ENCODE measurements at regions not wholly inside any gene's neighbourhood (a gene's known extent, or its start where the extent isn't known, plus 50 kb on each side); places are given as distances from the start of the nearest gene placed in this dataset.
"Not testable (repeated sequence)": the region's sequence is repeated elsewhere in the genome, so short reads cannot be mapped to it uniquely, and the experiment has no call there.

GRCh38 chr7:115561335-115562110 is 469.0 kb downstream of the TFEC start:
- Histone ChIP-seq H3K4me1 (no peaks in the 10 kb centered on the region), H3K4me3 (no peak overlapping the region), H3K36me3 (no peaks in the 10 kb centered on the region), H3K27me3 (no peaks in the 10 kb centered on the region), H3K9ac (ENCODE audit: low read depth in 2 of 2, low read length in 2 of 2) (no peak overlapping the region), H3K9me3 (no peaks in the 10 kb centered on the region), H3K27ac (no peak overlapping the region)
- no peak for DNase-seq
- TF ChIP-seq CTCF (IDR thresholded peaks at IDR 0.05): no peak
- intact Hi-C loops (cut with DNase I): no loop called here

GRCh38 chr7:115559877-115560276 is 470.7 kb downstream of the TFEC start:
- no peaks in the 10 kb centered on the region for H3K36me3 ChIP-seq
- no peak for TF ChIP-seq CTCF (IDR thresholded peaks at IDR 0.05)
- no peak overlapping the region for H3K9ac ChIP-seq (ENCODE audit: low read depth in 2 of 2, low read length in 2 of 2)
- no peaks in the 10 kb centered on the region for H3K27me3 ChIP-seq
- no peak for DNase-seq
- H3K4me1 ChIP-seq: no peaks in the 10 kb centered on the region
- no peaks in the 10 kb centered on the region for H3K9me3 ChIP-seq
- no peak overlapping the region for H3K4me3 ChIP-seq
- no peak overlapping the region for H3K27ac ChIP-seq
- intact Hi-C loops (cut with DNase I): no loop called here

- Histone ChIP-seq H3K27ac (no peak overlapping the region), H3K9ac (ENCODE audit: low read depth in 2 of 2, low read length in 2 of 2) (no peak overlapping the region), H3K4me1 (no peaks in the 10 kb centered on the region), H3K4me3 (no peak overlapping the region), H3K9me3 (no peaks in the 10 kb centered on the region), H3K36me3 (no peaks in the 10 kb centered on the region), H3K27me3 (no peaks in the 10 kb centered on the region)
- DNase-seq: no peak
- intact Hi-C loops (cut with DNase I): no loop called here
- TF ChIP-seq CTCF (IDR thresholded peaks at IDR 0.05): no peak
Measured at GRCh38 chr7:115558161-115558560, 472.4 kb downstream of the TFEC start.

- H3K27ac ChIP-seq; H3K9me3 ChIP-seq; DNase-seq; H3K27me3 ChIP-seq; H3K4me3 ChIP-seq; H3K4me1 ChIP-seq; H3K9ac ChIP-seq (ENCODE audit: low read depth in 2 of 2, low read length in 2 of 2); intact Hi-C loops (cut with DNase I); H3K36me3 ChIP-seq: not testable (repeated sequence)
Measured at GRCh38 chr7:115557296-115557695, 473.3 kb downstream of the TFEC start.

GRCh38 chr7:115552766-115553165 is 477.8 kb downstream of the TFEC start:
- Histone ChIP-seq H3K27ac (no peak overlapping the region), H3K9me3 (no peaks in the 10 kb centered on the region), H3K36me3 (no peaks in the 10 kb centered on the region), H3K4me3 (no peak overlapping the region), H3K9ac (ENCODE audit: low read depth in 2 of 2, low read length in 2 of 2) (no peak overlapping the region), H3K4me1 (no peaks in the 10 kb centered on the region), H3K27me3 (no peaks in the 10 kb centered on the region)
- DNase-seq: no peak
- TF ChIP-seq CTCF (IDR thresholded peaks at IDR 0.05): no peak
- intact Hi-C loops (cut with DNase I): no loop called here

- no peak for DNase-seq
- H3K9me3 ChIP-seq: no peaks in the 10 kb centered on the region
- H3K27me3 ChIP-seq: no peaks in the 10 kb centered on the region
- H3K9ac ChIP-seq (ENCODE audit: low read depth in 2 of 2, low read length in 2 of 2): no peak overlapping the region
- intact Hi-C loops (cut with DNase I): no loop called here
- no peak for TF ChIP-seq CTCF (IDR thresholded peaks at IDR 0.05)
- H3K36me3 ChIP-seq: no peaks in the 10 kb centered on the region
- H3K27ac ChIP-seq: no peak overlapping the region
- H3K4me3 ChIP-seq: no peak overlapping the region
- no peaks in the 10 kb centered on the region for H3K4me1 ChIP-seq
Measured at GRCh38 chr7:115549910-115550309, 480.7 kb downstream of the TFEC start.

All from colonic mucosa (tissue), 4 donors.